HG03469 (cell line): ENCODE measurements at regions not wholly inside any gene's neighbourhood (a gene's known extent, or its start where the extent isn't known, plus 50 kb on each side); places are given as distances from the start of the nearest gene placed in this dataset.
"Not testable (repeated sequence)": the region's sequence is repeated elsewhere in the genome, so short reads cannot be mapped to it uniquely, and the experiment has no call there.

Experiments
- ATAC-seq: cut with Tn5 transposase; IDR thresholded peaks from one replicate; pipeline ENCODE4 v1.9.1; 2021; ENCODE audit warnings: mild to moderate bottlenecking, moderate library complexity, moderate number of reproducible peaks; ENCODE audit not compliant: unreplicated experiment

DNA sequence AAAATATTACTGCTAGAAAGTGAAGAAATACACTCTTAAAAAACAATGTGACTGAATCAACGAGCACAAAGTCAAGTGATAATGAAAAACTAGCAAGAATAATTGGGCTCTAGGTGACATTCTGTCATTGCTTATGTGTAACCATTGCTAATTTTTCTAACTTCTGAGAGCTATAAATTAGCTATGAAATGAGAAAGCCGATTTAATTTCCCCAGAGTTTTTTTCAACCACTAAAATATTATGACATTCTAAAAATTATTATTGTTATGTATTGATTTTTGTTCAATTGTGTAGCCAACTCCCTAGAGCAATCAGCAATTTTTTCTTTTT lies 458.6 kb upstream of the ATXN8OS start:
- no peak for ATAC-seq

DNA sequence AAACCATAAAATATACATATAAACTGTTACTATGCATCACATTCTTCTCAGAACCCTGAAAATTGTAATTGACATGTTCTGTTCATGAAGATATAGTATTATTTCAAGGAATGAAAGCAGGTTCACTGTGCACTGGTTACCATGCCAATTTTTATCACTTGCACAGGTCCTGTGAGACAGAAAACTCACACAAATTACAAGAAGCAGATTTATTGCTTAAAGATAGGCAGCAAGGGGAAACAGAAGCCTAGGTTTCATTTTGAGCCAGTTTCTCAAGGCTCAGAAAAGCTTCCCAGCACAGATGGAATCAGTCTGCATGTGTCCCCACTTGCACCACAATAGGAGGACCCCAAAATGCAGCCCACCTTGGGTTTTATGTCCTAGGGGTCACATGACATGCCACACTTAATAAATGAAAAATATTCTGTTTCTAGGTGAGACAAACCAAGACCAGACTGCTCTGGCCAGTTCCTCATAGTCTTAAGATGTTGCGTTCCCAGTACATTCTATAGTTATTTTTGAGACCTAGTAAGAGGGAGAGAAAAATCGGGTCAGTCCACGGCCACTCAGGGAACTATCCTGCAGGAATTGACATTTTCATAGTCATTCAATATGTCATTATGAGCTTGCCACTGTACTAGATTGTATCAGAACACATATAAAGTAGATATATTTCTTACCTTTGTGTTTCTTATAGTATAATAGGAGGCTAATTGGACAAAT lies 459.1 kb upstream of the ATXN8OS start:
- ATAC-seq: no peak

DNA sequence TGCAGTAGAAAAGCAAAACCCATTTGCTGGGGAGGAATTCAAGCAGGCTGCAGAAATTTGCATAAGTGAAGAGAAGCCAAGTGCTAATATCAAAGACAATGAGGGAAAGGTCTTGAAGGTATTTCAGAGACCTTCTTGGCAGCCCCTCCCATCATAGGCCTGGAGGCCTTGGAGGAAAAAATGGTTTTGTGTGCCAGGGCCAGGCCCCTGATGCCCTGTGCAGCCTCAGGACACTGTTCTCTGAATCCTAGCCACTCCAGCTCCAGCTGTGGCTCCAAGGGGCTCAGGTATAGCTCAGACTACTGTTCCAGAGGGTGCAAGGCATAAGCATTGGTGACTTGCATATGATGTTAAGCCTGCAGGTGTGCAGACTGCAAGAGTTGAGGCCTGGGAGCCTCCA lies 463.2 kb upstream of the ATXN8OS start:
- ATAC-seq: no peak

DNA sequence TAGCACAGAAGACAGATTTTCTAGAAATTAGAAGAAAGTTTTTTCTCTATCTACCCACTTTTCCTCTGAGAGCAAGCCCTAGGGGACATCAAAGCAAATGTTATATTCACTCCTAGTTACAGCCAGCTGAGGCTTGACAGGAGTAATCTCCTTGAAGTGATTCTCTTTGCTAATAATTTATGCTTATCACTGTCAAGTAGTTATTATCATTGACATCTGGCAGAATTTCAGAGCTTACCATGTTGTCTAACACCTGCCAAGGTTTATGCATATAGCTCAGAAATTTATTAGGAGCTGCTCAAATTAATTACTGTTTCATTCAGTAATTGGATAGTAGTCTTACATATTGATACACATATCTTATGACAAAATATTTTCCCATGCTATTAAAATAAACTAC lies 465.9 kb upstream of the ATXN8OS start:
- ATAC-seq: no peak

GRCh38 chr13:69633044-69633443 lies 474.6 kb upstream of the ATXN8OS start:
- no peak for ATAC-seq

GRCh38 chr13:69623973-69624372 lies 483.7 kb upstream of the ATXN8OS start:
- no peak for ATAC-seq

DNA sequence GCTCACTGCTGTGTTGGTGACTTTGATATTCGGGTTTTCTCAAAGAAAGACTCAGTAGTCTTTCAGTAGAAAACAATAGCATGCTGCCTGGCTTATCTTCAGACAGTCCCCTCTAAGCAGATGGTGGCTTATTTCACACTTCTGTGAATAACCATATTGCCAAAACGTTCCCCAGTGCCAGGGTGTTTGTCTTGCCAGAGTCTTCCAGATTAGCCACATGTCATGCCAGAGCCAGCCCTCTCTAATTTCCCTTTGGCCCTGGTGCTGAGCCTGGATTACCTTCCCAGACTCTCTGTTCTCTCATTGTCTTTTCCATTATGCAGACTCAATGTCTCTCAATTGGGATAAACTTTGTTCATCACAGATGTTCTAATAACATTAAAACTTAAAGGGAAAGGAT lies 488.0 kb upstream of the ATXN8OS start:
- ATAC-seq: no peak

- ATAC-seq: no peak
These were observed 488.8 kb upstream of the ATXN8OS start for GRCh38 chr13:69618838-69619237.

- ATAC-seq: no peak
These were observed 489.2 kb upstream of the ATXN8OS start for GRCh38 chr13:69618393-69618792.

GRCh38 chr13:69617587-69617986 lies 490.0 kb upstream of the ATXN8OS start:
- ATAC-seq: no peak

GRCh38 chr13:69616396-69616795 lies 491.2 kb upstream of the ATXN8OS start:
- ATAC-seq: no peak

DNA sequence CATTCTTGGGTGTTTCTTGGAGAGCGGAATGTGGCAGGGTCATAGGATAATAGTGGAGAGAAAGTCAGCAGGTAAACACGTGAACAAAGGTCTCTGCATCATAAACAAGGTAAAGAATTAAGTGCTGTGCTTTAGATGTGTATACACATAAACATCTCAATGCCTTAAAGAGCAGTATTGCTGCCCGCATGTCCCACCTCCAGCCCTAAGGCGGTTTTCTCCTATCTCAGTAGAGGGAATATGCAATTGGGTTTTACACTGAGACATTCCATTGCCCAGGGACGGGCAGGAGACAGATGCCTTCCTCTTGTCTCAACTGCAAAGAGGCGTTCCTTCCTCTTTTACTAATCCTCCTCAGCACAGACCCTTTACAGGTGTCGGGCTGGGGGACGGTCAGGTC lies 492.6 kb upstream of the ATXN8OS start:
- not testable (repeated sequence) for ATAC-seq

- no peak for ATAC-seq
These were observed 502.9 kb upstream of the ATXN8OS start for GRCh38 chr13:69604698-69605097.

GRCh38 chr13:69603144-69603853 lies 504.3 kb upstream of the ATXN8OS start:
- no peak for ATAC-seq

DNA sequence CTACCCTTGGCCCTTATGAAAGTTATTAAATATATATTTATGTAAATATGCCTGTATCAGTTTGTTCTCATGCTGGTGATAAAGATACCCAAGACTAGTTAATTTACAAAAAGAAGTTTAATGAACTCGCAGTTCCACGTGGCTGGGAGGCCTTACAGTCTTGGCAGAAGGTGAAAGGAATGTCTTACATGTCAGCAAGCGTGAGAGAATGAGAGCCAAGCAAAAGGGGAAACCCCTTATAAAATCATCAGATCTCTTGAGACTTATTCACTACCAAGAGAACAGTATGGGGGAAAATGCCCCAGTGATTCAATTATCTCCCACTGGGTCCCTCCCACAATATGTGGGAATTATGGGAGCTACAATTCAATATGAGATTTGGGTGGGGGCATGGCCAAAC lies 506.0 kb upstream of the ATXN8OS start:
- ATAC-seq: no peak

- ATAC-seq: no peak
These were observed 506.8 kb upstream of the ATXN8OS start for GRCh38 chr13:69600811-69601210.

- ATAC-seq: no peak
These were observed 510.5 kb upstream of the ATXN8OS start for GRCh38 chr13:69597088-69597487.

GRCh38 chr13:69595181-69595580 lies 512.4 kb upstream of the ATXN8OS start:
- ATAC-seq: no peak

DNA sequence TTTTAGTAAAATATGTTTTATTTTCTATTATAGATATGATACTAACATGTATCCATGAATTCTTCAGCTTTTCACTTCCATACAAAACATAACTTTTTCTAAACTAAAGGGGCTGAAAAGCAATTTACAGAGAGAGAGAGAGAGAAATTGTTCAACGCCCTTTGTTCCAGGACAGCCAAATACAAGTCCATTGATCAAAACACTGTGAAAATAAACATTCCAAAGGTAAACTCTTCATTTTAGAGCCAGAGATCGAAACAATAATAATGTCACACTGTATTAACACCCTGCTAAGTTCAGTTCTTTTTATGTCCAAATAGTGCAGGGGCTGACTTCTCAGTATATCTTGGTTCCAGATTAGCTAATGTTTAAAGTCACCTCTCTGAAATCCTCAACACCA lies 516.2 kb upstream of the ATXN8OS start:
- no peak for ATAC-seq

GRCh38 chr13:69589531-69590235 lies 517.9 kb upstream of the ATXN8OS start:
- ATAC-seq: no peak

DNA sequence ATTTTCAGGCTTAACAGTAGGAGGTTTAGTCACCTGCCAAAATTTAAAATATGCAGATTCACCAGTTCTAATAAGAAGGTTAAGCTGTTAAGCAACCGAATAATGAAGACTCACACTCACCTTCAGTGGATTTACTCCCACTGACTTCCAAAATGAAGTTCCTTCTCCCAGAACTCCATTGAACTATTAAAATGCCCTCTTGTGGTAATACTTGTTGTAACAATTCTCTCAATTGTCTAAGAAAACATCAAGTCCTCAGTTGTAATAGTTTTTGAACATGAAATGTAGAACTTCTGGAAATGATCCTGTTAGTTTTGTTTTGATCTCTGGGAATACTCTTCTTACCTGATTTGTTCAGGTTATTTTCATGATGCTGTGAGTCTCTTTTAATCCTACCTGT lies 522.0 kb upstream of the ATXN8OS start:
- ATAC-seq: no peak

- ATAC-seq: no peak
These were observed 527.4 kb upstream of the ATXN8OS start for GRCh38 chr13:69580255-69580654.
